HG03378 (cell line): ENCODE measurements at regions not wholly inside any gene's neighbourhood (a gene's known extent, or its start where the extent isn't known, plus 50 kb on each side); places are given as distances from the start of the nearest gene placed in this dataset.
"Not testable (repeated sequence)": the region's sequence is repeated elsewhere in the genome, so short reads cannot be mapped to it uniquely, and the experiment has no call there.

Source experiments
- ATAC-seq: cut with Tn5 transposase; IDR thresholded peaks from one replicate; pipeline ENCODE4 v1.9.1; 2021; ENCODE audit warnings: mild to moderate bottlenecking, moderate library complexity; ENCODE audit not compliant: unreplicated experiment

DNA sequence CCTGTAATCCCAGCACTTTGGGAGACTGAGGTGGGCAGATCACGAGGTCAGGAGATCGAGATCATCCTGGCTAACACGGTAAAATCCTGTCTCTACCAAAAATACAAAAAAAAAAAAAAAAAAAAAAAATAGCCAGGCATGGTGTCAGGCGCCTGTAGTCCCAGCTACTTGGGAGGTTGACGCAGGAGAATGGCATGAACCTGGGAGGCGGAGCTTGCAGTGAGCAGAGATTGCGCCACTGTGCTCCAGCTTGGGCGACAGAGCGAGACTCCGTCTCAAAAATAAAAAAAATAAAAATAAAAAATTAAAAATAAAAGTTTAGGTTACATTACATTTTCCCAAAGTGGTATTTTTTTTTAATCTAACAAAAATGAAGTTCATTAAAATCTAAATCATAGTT is 218.1 kb upstream of the TMEFF2 start:
- not testable (repeated sequence) for ATAC-seq

DNA sequence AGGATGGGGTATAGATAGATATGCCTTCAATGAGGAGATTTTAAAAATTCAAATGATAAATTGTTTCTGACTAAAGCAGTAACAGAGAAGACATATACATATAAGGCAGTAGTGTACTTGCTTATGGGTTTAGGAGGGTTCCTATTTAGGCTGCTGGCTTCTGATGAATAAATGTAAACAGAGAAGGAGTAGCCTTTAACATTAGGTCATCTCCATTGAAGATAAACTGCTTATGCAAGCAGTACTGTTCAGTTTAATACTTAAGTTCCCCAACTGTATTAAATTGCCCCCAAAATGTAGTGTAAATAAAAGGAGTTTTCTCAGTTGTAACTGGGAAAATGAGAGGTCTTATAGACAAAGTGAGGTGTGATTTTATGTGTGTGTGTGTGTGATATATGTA is 217.7 kb upstream of the TMEFF2 start:
- ATAC-seq = no peak

DNA sequence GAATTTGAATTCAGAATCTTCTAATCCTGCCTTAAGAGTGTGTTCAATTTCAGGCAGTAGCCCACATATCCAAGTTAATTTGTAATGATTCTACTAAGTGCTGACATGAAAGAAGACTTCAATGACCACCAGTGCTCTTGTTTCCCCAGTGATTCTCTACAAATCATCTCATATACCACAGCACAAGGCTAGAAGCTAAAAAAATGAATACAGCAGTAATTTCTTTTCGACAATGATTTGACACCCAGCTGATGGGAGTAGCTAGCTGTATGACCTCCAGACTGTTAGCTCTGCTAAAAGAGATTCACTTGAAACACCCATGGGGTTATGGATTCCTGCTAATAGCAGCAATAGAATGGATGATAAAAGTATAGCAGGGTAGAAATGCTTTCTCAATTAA is 217.0 kb upstream of the TMEFF2 start:
- no peak for ATAC-seq

DNA sequence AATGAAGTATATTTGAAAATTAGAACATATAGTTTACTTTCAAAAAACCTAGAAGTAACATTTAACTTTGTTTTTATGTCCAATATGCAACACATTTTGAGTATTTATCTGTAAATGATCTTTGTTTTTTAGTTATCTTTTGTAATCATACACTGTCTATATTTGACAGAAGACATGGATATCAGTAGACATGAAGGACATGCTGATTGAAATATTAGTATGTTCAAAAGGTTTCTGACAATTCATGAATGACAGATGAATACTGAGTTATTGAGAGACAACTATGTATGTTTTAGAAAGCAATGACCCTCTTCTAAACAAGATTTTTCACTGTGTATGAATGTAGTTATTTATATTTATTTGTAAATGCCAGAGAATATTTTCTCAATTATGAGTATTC is 215.6 kb upstream of the TMEFF2 start:
- no peak for ATAC-seq

DNA sequence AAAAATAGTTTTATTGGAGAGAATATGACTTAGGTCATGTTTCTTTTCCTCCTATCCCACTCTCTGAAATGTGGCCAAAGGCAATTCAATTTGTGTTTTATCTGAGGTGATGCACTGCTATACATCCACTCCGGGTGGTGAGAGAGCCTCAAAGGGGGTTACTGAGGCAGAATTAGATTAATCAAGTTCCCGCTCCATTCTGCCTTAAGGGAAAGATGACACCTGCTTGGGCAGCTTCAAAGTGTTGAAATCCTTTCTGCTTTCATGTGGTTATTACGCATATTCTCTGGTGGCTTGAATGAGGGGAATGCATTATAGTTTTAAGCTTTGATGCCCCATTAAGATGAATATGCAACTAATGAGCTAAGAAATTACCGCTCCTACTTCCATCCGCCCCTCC is 213.0 kb upstream of the TMEFF2 start:
- no peak for ATAC-seq

DNA sequence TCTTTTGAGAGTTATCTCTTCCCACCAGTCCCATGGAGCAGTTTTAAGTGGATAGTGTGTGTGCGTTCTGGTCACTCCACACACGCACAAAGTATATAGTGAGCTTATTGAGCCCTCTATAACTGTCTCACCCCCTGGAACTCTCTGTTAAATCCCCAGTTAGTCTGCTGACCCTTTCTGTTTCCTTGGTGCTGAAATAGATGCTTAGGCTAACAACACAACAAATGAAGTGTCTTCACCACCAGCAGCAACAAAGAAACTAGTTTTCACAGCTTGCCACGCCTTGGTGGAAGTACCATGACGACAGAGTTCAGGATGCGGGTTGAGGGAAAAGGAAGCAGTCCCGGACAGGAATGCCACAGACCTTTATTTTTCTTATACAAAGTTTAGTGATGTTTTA is 203.5 kb upstream of the TMEFF2 start:
- no peak for ATAC-seq

DNA sequence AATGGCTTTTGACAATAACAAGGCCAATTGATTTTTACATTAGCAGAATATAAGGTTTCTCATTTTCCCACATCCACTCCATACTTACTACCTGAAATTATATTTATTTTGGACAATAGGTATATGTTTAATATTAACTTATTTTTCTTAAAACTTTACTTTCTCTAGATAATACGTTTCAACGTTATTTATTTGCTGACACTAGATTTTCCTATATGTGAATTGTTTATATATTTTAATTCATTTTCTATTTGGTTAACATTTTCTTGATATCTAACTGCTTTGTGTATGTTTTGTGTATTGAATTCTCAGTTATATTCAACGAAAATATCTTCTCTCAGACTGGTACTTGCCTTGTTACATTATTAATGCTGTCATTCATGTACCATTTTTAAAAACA is 199.9 kb upstream of the TMEFF2 start:
- no peak for ATAC-seq

DNA sequence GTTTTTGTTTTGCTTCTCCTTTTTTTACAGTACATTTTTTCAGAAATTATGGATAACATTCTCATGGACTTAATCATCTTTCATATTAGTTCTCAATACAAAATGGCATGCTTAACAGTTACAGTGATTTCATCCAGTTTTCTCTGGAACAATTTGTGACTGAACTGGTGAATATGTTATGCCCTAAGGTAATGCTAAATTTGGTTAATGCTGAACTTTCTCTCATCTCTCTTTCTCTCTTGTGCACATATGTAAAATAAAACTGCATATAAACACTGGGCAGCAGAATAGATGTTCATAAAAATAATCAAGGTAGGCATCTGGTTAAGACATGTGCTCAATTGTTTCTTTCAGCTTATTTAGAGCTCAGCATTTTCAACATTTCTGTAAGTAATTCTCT is 196.3 kb upstream of the TMEFF2 start:
- ATAC-seq = no peak

DNA sequence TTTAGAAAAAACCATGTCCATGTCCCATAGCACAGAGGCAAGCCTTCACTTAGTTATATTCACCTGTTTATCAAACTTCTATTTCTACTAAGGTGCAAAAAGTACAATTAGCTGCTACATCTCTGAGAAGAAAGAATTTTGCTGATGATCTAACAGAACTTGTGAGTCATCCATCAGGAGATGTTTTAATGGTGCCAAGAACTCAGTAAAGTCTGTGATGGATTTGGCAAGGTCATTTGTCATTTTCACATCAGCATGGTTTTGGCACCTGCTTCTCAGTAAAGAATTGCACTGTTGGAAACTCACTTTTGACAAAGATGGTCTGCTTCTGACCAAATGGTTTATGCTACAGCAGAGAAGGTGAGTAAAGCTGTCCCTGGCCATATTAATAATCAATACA is 195.7 kb upstream of the TMEFF2 start:
- no peak for ATAC-seq

DNA sequence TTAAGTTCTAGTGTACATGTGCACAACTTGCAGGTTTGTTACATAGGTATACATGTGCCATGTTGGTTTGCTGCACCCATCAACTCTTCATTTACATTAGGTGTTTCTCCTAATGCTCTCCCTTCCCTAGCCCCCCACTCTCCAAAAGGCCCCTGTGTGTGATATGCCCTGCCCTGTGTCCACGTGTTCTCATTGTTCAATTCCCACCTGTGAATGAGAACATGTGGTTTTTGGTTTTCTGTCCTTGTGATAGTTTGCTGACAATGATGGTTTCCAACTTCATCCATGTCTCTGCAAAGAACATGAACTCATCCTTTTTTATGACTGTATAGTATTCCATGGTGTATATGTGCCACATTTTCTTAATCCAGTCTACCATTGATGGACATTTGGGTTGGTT is 189.5 kb upstream of the TMEFF2 start:
- ATAC-seq = not testable (repeated sequence)

DNA sequence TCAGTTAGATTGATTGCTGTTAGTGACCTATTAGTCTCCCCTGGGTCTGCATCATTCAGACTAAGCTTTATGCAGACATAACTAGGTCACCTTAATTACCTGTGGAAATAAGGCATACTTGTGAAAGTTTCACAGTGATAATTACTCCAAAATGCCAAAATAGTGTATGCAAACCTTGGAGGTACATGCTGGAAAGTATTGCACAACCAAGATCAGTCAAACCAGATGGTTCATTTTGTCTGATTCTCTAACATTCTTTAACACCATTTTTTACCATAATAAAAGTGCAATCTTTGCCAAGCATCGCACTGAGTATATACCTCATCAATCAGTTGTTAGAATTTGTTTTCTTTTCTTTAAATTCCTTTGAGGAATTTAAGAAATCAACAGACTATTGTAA is 186.3 kb upstream of the TMEFF2 start:
- ATAC-seq = no peak

DNA sequence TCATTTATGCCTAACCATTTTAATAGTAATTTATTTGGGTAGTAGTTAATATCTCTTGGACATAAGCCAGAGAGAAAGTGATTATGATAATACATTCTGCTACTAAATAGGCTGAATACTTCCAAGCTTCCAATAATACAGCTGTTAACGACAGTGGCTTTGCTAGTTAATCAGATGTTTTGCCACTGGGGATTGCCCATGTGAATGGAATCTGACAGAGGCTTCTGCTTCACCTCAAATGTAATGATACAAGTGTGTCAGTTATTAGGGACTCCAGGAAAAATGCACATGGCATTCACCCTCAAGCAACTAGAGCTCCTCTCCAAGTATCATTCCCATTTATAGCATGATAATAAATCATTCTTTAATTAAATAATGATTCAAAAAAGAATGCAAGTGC is 185.0 kb upstream of the TMEFF2 start:
- ATAC-seq = no peak

DNA sequence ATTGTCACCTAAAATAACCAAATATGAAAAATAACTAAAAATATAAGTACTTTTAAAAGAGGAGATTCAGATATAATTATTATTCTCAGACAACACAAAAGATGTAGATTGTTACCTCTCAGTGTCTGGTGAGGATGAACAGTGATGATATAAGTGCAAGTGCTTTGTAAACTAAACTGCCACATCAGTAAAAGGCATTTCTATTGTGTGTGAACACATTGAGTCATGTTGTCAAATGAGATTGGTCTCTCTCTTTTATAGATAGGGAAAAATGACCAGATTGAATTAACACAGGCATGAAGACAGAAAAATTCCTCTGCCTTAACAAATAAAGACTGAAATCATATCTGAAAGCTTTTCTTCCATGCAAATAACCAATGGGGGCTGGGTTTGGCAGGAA is 182.4 kb upstream of the TMEFF2 start:
- no peak for ATAC-seq

DNA sequence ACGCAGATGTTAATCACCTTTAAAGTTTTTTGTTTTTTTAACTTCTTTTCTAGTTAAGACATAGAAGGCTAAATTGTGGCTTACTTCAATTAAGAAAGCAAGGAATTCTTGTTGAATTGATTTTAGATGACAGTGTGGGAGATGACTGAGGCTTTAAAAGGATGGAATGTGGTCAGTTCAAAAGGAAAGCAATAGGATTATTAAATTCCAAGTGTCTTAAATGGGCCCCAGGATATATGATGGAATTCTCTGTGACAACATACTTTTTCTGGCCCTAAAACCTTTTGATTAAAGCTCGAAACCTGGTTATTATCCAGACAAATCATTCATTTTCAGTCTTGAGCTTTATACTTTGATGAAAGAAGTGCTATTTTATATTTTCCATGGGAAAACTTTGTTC is 179.0 kb upstream of the TMEFF2 start:
- no peak for ATAC-seq

DNA sequence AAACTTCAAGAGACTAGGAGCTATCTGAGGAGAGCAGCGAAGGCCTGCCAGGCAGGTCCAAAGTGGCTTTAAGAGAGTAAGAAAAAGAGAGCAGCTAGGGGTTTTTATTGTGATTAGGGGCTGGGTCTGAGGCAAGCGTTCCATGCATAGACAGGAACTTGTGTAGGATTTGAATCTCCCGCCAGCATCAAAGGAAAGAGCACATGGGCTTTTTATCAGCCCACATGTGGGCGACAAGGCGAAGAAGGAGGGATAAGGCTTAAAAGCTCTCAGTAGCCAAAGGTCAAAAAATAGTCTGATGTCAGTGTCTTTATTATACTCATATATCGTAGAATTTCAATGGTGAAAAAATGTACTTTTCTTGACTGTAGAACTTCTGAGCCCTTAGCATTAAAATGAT is 178.5 kb upstream of the TMEFF2 start:
- ATAC-seq = no peak

DNA sequence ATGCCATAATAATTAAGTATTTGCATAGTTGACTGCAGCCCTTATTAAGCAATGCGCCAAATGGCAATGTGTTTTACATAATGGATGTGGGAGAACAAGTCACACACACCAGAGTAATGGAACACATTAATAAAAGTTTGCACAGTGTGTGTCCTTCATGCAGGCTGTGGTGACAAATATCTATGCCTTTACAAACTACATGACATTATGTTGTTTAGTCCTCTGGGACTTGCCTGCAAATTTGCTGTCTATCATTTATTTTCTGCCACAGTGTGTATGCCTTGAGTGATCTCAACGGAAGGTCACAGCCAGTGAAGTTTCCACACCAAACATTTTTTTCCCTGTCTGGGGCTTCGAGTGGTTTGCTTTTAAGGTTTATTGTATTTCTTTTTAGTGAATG is 175.2 kb upstream of the TMEFF2 start:
- ATAC-seq = no peak

DNA sequence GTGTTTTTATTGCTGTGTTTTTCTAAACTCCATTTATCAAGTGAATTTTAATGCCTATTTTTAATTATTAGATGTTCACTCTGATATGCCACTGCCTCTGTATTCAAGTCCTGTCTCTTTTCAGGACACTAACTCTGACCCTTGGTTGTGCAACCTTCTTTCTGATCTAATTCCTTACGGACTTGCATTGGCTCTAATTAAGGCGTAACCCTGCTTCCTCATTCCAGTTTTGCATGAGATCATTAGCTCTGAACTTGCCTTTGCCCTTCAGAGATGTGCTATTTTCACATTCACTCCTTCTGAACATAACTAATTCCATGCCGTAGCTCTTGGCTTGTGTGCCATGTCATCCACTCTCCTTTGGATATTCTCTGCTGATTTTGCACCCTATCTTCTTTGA is 162.5 kb upstream of the TMEFF2 start:
- ATAC-seq = no peak

DNA sequence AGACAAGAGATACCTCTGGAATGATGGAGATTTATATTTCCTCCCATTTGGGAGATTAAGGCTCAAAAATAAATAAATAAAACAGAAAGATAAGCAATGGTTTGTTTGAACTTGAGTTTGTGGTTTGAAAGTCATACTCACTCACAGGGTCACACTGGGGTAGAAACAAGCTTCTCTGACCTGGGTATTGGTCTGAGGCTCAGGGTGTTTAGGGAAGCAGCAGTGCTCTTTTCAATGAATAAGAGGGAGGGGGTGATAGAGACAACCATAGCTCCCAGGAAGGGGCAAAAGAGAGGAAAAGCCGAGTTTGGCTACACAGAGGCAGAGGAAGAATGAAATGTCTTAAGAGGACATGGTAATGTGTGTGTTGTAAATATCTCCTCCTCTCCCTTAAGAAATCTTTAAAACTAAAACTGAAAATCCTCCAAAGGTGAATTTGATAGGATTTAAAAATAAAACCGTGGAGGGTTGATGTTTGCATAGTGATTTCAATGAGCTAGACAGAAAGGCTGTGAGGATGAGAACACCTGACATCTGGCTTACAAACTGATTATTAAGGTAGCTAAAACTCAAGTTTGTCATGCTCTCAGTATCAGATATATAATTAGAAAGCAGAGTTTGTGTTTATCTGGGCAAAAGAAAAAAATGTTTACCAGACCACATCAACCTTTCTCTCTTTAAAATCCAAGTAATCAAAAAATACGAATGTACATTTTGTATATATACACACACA is 159.9 kb upstream of the TMEFF2 start:
- no peak for ATAC-seq

DNA sequence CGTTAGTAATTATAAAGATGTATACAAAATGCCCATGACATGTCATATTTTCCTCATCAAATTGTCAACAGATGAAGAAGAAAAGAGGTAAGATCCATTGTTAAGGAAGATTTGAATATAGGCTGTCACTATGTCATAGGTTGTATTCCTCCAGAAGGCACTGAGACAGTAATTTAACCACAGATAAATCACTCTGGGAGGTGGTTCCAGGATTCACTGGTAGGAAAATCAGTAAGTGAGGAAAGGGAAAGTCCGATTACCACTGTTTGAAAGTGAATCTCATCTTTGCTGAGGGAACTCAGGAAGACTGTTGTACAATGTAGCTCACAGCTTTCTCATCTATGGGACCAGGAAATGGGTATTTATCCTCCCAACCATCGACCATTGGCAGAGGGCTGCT is 152.8 kb upstream of the TMEFF2 start:
- no peak for ATAC-seq

DNA sequence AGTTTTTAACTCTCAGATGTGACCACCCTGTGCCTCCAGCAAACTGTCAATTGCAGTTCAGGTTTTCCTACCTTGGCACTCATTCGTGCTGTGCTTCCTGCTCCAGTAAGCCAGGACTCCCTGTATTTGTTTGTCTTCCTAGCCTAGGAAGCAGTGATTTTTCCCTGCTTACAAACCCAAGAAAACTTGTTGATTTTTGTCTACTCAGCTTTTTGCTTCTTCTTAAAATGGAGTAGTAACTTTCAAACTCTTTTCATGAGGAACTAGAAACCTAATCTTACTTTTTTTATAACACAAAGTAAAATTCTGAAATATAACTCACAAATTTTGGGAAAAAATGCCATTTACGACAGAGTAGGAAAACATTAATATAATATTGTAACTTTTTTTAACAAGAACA is 150.6 kb upstream of the TMEFF2 start:
- ATAC-seq = no peak

DNA sequence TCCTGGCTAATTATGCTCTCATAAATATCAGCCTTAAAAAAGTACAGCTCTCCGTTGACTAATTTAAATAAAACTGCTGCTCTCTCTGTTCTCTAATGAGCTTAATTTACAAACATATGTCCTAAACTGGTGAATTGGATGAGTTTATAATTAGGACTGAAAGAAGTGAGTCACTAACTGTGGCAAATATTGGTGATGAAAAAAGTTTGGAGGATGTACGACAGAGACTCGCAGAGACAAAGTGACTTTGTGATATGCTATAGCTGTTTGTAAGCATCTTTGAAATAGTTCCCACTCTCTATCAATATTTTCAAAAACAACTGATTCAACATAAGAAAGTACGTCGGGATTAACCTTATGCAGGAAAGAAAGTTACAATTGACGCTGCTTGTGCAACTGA is 138.9 kb upstream of the TMEFF2 start:
- ATAC-seq = no peak

DNA sequence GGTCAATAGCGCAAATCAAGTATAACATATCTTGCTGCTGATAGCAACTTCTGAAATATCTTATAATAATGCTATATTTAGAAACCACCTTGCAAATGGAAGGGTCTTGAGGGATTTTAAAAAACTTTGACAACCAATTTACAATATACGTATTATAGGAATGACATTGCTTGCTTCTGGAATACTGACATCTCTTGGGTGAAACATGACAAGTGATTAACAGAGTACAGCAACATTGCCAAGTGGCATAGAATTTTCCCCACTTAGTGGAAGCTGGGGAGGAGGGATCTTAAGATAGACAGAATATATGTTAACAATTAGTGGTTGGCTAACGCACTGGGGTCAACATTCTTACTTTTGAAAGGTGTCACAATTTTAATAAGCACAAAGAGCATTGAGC is 133.6 kb upstream of the TMEFF2 start:
- no peak for ATAC-seq

DNA sequence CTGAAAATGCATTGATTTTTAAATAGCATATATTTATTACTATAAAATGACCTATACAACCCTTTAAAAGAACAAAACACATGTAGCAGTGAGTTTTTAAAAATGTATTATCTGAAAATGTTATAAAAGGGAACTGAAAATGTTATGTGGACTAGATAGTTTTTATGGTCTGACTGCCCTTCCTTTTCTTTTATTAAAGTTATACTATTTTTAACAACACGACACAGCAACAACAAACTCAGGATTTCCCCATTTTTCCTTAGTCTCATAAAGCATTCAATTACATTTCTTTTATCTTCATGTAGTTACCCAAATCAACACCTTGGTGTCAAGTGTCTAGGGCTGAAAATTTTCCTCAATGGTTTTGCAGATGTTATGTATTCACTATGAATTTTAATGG is 132.8 kb upstream of the TMEFF2 start:
- ATAC-seq = no peak
